Breast epithelium (tissue), 3 donors: ENCODE measurements at regions not wholly inside any gene's neighbourhood (a gene's known extent, or its start where the extent isn't known, plus 50 kb on each side); places are given as distances from the start of the nearest gene placed in this dataset.

Experiments used
- CTCF ChIP-seq, 3 donors: fragments of 450-650 bp; IDR thresholded peaks; one replicate each; pipeline ENCODE4 v1.5.1; 2016 to 2017; ENCODE audit warnings: antibody characterized with exemption in 3 of 3, mild to moderate bottlenecking in 3 of 3, moderate library complexity in 3 of 3
- POLR2A ChIP-seq: fragments of 450-650 bp; IDR thresholded peaks from one replicate; pipeline ENCODE4 v1.6.1; 2016; ENCODE audit warnings: antibody characterized with exemption, mild to moderate bottlenecking, moderate library complexity
- POLR2AphosphoS5 ChIP-seq, 3 donors: sonication (generic); formaldehyde crosslinking; IDR thresholded peaks; one replicate each; pipeline ENCODE4 v1.6.1; 2017; ENCODE audit warnings: antibody characterized with exemption in 3 of 3

GRCh38 chr14:93861836-93862235 lies 65.3 kb upstream of the FAM181A start:
- no peak for TF ChIP-seq POLR2A
- TF ChIP-seq POLR2AphosphoS5 (IDR thresholded peaks at IDR 0.05): no peak
- TF ChIP-seq CTCF (IDR thresholded peaks at IDR 0.05): no peak
